GM23338 (cell line): ENCODE measurements at regions not wholly inside any gene's neighbourhood (a gene's known extent, or its start where the extent isn't known, plus 50 kb on each side); places are given as distances from the start of the nearest gene placed in this dataset.

Experiments
- ATAC-seq: fragments of 200-7000 bp; cut with Tn5 transposase; 3 replicates; pipeline ENCODE4 v1.9.1; 2020
- DNase-seq: peaks from one replicate; pipeline ENCODE4 v3.0.0-alpha.2; 2015; ENCODE audit warnings: low spot score
- H2AFZ ChIP-seq: fragments of 200-600 bp; sonication (generic); 2 replicates; pipeline ENCODE4 v1.8.0; 2016; ENCODE audit warnings: antibody characterized with exemption, mild to moderate bottlenecking, moderate library complexity
- H3F3A ChIP-seq: fragments of 200-600 bp; sonication (generic); replicated peaks from 2 replicates; pipeline ENCODE4 v1.8.0; 2017; ENCODE audit warnings: antibody characterized with exemption, mixed run types, low read depth
- H3K27ac ChIP-seq: fragments of 200-600 bp; sonication (generic); 2 replicates; pipeline ENCODE4 v1.6.1; 2016; ENCODE audit warnings: low read depth
- H3K27me3 ChIP-seq: fragments of 200-600 bp; sonication (generic); 2 replicates; pipeline ENCODE4 v1.8.0; 2016; ENCODE audit warnings: mild to moderate bottlenecking, mixed run types, moderate library complexity; ENCODE audit not compliant: insufficient read depth
- H3K36me3 ChIP-seq: fragments of 200-600 bp; sonication (generic); 2 replicates; pipeline ENCODE4 v1.8.0; 2016; ENCODE audit warnings: mild to moderate bottlenecking; ENCODE audit not compliant: insufficient read depth
- H3K4me1 ChIP-seq: fragments of 200-600 bp; sonication (generic); 2 replicates; pipeline ENCODE4 v1.8.0; 2016; ENCODE audit warnings: mild to moderate bottlenecking, moderate library complexity; ENCODE audit not compliant: insufficient read depth
- H3K4me2 ChIP-seq: fragments of 200-600 bp; sonication (generic); 2 replicates; pipeline ENCODE4 v1.7.1; 2017; ENCODE audit warnings: mixed run types
- H3K4me3 ChIP-seq: fragments of 200-600 bp; sonication (generic); 2 replicates; pipeline ENCODE4 v1.6.1; 2016; ENCODE audit warnings: mixed run types
- H3K79me2 ChIP-seq: fragments of 200-600 bp; sonication (generic); replicated peaks from 2 replicates; pipeline ENCODE4 v1.8.0; 2017; ENCODE audit warnings: mild to moderate bottlenecking; ENCODE audit not compliant: insufficient read depth
- H3K9me2 ChIP-seq: fragments of 200-600 bp; sonication (generic); 2 replicates; pipeline ENCODE4 v1.8.0; 2017; ENCODE audit not compliant: insufficient read depth
- H4K20me1 ChIP-seq: fragments of 200-600 bp; sonication (generic); replicated peaks from 2 replicates; pipeline ENCODE4 v1.8.0; 2017; ENCODE audit warnings: mild to moderate bottlenecking; ENCODE audit not compliant: insufficient read depth
- H3K27ac Mint-ChIP-seq: 2 replicates; pipeline ENCODE4 v1.8.0; 2020; ENCODE audit warnings: inconsistent platforms, mild to moderate bottlenecking, moderate library complexity, mixed read lengths
- H3K27me3 Mint-ChIP-seq: 3 replicates; pipeline ENCODE4 v1.8.0; 2022; ENCODE audit warnings: low read depth, mild to moderate bottlenecking, moderate library complexity, mixed read lengths, inconsistent platforms; ENCODE audit not compliant: insufficient read depth, poor library complexity
- H3K36me3 Mint-ChIP-seq: 3 replicates; pipeline ENCODE4 v1.8.0; 2021; ENCODE audit warnings: low read depth, mild to moderate bottlenecking, inconsistent platforms, moderate library complexity, mixed read lengths
- H3K4me1 Mint-ChIP-seq: 3 replicates; pipeline ENCODE4 v1.8.0; 2020; ENCODE audit warnings: mild to moderate bottlenecking, inconsistent platforms, mixed read lengths
- H3K4me3 Mint-ChIP-seq: 3 replicates; pipeline ENCODE4 v1.8.0; 2021; ENCODE audit warnings: moderate library complexity, mild to moderate bottlenecking, inconsistent platforms, mixed read lengths
- H3K9me3 Mint-ChIP-seq: 3 replicates; pipeline ENCODE4 v1.8.0; 2020; ENCODE audit warnings: moderate library complexity, mild to moderate bottlenecking, inconsistent platforms, mixed read lengths
- CREB1 ChIP-seq: fragments of 250-450 bp; sonication (Bioruptor Pico); IDR thresholded peaks from 2 replicates; pipeline ENCODE4 v1.5.0; 2020; ENCODE audit warnings: low read depth, mild to moderate bottlenecking, moderate library complexity
- EZH2 ChIP-seq: fragments of 200-600 bp; sonication (generic); IDR thresholded peaks from one replicate; pipeline ENCODE4 v1.8.0; 2017; ENCODE audit warnings: antibody characterized with exemption, mild to moderate bottlenecking, low read depth; ENCODE audit not compliant: unreplicated experiment
- EZH2phosphoT487 ChIP-seq: fragments of 200-600 bp; sonication (generic); IDR thresholded peaks from one replicate; pipeline ENCODE4 v1.8.1; 2018; ENCODE audit warnings: antibody characterized with exemption; ENCODE audit not compliant: unreplicated experiment
- JUNB ChIP-seq: IDR thresholded peaks from one replicate; pipeline ENCODE4 v1.6.1; 2016; ENCODE audit warnings: antibody characterized with exemption; ENCODE audit not compliant: unreplicated experiment
- NANOG ChIP-seq: IDR thresholded peaks from 2 replicates; pipeline ENCODE4 v1.6.1; 2016; ENCODE audit warnings: antibody characterized with exemption, borderline replicate concordance
- POLR2AphosphoS5 ChIP-seq: IDR thresholded peaks from 2 replicates; pipeline ENCODE4 v1.6.1; 2016; ENCODE audit warnings: antibody characterized with exemption, low read depth
- STAT1 ChIP-seq: IDR thresholded peaks from one replicate; pipeline ENCODE4 v1.6.1; 2016; ENCODE audit warnings: antibody characterized with exemption; ENCODE audit not compliant: unreplicated experiment
- ZNF114 ChIP-seq: fragments of 250-450 bp; sonication (Bioruptor Pico); IDR thresholded peaks from 2 replicates; pipeline ENCODE4 v1.5.0; 2020; ENCODE audit warnings: mild to moderate bottlenecking, moderate library complexity
- ZNF331 ChIP-seq: fragments of 250-450 bp; sonication (Bioruptor Pico); IDR thresholded peaks from 2 replicates; pipeline ENCODE4 v1.5.0; 2020; ENCODE audit warnings: low read depth, mild to moderate bottlenecking, moderate library complexity
- TF ChIP-seq, protein P1 (sequence below): IDR thresholded peaks from one replicate; pipeline ENCODE4 v1.6.1; 2018; ENCODE audit warnings: antibody characterized with exemption; ENCODE audit not compliant: unreplicated experiment
- TF ChIP-seq, protein P2 (sequence below): fragments of 250-450 bp; sonication (Bioruptor Pico); IDR thresholded peaks from 2 replicates; pipeline ENCODE4 v1.5.0; 2020; ENCODE audit warnings: mild to moderate bottlenecking, moderate library complexity

DNA sequence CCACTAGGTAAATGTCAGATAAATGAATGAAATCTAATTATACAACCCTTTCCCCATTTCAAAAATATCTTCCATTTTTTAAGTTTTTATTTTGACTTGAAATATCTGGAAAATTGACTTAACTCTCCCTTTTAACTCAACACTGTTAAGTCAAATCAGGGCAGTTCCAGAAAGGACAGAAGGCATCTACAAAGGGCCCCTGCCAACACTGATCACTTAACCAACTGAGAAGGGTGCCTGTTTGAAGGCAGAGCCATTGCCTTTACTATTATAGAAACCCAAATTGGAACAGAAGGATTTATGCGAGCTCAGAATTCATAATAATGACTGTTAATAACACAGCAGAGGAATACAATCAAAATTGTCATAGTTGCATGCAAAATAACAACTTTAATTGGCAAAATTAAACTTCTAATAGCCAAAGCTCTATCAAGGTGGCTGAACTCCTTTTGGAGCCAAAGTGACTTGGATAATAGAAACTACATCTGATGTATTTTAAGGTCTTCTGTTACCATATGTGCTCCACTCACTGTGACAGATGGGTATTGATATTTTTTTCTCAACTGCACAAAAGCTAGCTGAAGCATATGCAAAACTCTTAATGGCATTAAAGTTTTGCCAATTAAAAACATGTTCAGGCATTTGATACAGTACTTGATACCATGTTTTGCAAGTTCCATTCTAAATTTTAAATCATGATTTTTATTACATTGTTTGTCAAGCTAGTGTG, 383.8 kb downstream of the NOVA1 start (continued):
- TF ChIP-seq, protein P1, sequence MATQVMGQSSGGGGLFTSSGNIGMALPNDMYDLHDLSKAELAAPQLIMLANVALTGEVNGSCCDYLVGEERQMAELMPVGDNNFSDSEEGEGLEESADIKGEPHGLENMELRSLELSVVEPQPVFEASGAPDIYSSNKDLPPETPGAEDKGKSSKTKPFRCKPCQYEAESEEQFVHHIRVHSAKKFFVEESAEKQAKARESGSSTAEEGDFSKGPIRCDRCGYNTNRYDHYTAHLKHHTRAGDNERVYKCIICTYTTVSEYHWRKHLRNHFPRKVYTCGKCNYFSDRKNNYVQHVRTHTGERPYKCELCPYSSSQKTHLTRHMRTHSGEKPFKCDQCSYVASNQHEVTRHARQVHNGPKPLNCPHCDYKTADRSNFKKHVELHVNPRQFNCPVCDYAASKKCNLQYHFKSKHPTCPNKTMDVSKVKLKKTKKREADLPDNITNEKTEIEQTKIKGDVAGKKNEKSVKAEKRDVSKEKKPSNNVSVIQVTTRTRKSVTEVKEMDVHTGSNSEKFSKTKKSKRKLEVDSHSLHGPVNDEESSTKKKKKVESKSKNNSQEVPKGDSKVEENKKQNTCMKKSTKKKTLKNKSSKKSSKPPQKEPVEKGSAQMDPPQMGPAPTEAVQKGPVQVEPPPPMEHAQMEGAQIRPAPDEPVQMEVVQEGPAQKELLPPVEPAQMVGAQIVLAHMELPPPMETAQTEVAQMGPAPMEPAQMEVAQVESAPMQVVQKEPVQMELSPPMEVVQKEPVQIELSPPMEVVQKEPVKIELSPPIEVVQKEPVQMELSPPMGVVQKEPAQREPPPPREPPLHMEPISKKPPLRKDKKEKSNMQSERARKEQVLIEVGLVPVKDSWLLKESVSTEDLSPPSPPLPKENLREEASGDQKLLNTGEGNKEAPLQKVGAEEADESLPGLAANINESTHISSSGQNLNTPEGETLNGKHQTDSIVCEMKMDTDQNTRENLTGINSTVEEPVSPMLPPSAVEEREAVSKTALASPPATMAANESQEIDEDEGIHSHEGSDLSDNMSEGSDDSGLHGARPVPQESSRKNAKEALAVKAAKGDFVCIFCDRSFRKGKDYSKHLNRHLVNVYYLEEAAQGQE, result no peak
- TF ChIP-seq CREB1 (no peak), NANOG (no peak), ZNF114 (no peak), JUNB (no peak), STAT1 (no peak), EZH2 (no peak)

DNA sequence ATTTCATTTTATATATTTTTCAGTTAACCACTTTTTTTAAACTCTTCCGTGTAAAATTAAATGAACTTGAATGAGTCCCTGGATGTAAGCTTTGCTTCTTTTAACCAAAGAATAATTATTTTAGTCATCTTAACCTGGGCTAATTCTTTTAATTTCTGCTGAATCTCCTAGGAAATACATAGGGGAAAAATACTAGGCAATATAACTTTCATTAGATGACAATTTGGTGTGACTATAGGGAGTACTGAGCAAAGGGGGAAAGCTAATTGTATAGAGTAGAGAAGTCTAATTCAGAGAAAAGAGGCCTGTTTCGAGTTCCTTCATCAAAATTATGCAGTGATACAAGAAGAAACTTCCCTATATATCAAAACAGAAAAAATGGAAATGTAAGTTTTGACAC, 388.1 kb downstream of the NOVA1 start:
- Mint-ChIP-seq H3K9me3 (no peaks in the 10 kb centered on the region), H3K4me1 (peaks cover 7% of the 10 kb centered on the region), H3K27ac (no peak overlapping the region), H3K27me3 (peaks cover 10% of the 10 kb centered on the region), H3K4me3 (no peak overlapping the region), H3K36me3 (no peaks in the 10 kb centered on the region)
- H3F3A ChIP-seq, result no peaks in the 10 kb centered on the region
- H2AFZ ChIP-seq, result no peak overlapping the region
- TF ChIP-seq POLR2AphosphoS5 (no peak), EZH2phosphoT487 (no peak), ZNF114 (no peak)
- ATAC-seq, result no peak
- H3K4me3 ChIP-seq, result no peak overlapping the region
- H3K27ac ChIP-seq, result no peak overlapping the region
- H3K27me3 ChIP-seq, result peaks cover 45% of the 10 kb centered on the region
- no peak overlapping the region for H3K4me2 ChIP-seq
- 0 out of 2 replicates have a peak, but pooled peaks cover 7% of the 10 kb centered on the region for H3K4me1 ChIP-seq
- H3K79me2 ChIP-seq, result no peaks in the 10 kb centered on the region
- no peaks in the 10 kb centered on the region for H4K20me1 ChIP-seq
- no peaks in the 10 kb centered on the region for H3K9me2 ChIP-seq
- H3K36me3 ChIP-seq, result no peaks in the 10 kb centered on the region
- no peak for DNase-seq

- Histone ChIP-seq H3K79me2 (no peaks in the 10 kb centered on the region), H3F3A (no peaks in the 10 kb centered on the region), H3K27me3 (peaks cover 60% of the 10 kb centered on the region), H3K4me1 (0 out of 2 replicates have a peak, but pooled peaks cover 7% of the 10 kb centered on the region), H3K36me3 (no peaks in the 10 kb centered on the region), H3K4me3 (no peak overlapping the region), H3K27ac (no peak overlapping the region), H4K20me1 (no peaks in the 10 kb centered on the region), H2AFZ (no peak overlapping the region), H3K4me2 (no peak overlapping the region), H3K9me2 (no peaks in the 10 kb centered on the region)
- Mint-ChIP-seq H3K4me3 (no peak overlapping the region), H3K36me3 (no peaks in the 10 kb centered on the region), H3K4me1 (peaks cover 7% of the 10 kb centered on the region), H3K27me3 (peaks cover 12% of the 10 kb centered on the region), H3K9me3 (no peaks in the 10 kb centered on the region), H3K27ac (no peak overlapping the region)
- ATAC-seq (no peak), DNase-seq (no peak)
- TF ChIP-seq ZNF331 (no peak), STAT1 (no peak)
- TF ChIP-seq, protein P2, sequence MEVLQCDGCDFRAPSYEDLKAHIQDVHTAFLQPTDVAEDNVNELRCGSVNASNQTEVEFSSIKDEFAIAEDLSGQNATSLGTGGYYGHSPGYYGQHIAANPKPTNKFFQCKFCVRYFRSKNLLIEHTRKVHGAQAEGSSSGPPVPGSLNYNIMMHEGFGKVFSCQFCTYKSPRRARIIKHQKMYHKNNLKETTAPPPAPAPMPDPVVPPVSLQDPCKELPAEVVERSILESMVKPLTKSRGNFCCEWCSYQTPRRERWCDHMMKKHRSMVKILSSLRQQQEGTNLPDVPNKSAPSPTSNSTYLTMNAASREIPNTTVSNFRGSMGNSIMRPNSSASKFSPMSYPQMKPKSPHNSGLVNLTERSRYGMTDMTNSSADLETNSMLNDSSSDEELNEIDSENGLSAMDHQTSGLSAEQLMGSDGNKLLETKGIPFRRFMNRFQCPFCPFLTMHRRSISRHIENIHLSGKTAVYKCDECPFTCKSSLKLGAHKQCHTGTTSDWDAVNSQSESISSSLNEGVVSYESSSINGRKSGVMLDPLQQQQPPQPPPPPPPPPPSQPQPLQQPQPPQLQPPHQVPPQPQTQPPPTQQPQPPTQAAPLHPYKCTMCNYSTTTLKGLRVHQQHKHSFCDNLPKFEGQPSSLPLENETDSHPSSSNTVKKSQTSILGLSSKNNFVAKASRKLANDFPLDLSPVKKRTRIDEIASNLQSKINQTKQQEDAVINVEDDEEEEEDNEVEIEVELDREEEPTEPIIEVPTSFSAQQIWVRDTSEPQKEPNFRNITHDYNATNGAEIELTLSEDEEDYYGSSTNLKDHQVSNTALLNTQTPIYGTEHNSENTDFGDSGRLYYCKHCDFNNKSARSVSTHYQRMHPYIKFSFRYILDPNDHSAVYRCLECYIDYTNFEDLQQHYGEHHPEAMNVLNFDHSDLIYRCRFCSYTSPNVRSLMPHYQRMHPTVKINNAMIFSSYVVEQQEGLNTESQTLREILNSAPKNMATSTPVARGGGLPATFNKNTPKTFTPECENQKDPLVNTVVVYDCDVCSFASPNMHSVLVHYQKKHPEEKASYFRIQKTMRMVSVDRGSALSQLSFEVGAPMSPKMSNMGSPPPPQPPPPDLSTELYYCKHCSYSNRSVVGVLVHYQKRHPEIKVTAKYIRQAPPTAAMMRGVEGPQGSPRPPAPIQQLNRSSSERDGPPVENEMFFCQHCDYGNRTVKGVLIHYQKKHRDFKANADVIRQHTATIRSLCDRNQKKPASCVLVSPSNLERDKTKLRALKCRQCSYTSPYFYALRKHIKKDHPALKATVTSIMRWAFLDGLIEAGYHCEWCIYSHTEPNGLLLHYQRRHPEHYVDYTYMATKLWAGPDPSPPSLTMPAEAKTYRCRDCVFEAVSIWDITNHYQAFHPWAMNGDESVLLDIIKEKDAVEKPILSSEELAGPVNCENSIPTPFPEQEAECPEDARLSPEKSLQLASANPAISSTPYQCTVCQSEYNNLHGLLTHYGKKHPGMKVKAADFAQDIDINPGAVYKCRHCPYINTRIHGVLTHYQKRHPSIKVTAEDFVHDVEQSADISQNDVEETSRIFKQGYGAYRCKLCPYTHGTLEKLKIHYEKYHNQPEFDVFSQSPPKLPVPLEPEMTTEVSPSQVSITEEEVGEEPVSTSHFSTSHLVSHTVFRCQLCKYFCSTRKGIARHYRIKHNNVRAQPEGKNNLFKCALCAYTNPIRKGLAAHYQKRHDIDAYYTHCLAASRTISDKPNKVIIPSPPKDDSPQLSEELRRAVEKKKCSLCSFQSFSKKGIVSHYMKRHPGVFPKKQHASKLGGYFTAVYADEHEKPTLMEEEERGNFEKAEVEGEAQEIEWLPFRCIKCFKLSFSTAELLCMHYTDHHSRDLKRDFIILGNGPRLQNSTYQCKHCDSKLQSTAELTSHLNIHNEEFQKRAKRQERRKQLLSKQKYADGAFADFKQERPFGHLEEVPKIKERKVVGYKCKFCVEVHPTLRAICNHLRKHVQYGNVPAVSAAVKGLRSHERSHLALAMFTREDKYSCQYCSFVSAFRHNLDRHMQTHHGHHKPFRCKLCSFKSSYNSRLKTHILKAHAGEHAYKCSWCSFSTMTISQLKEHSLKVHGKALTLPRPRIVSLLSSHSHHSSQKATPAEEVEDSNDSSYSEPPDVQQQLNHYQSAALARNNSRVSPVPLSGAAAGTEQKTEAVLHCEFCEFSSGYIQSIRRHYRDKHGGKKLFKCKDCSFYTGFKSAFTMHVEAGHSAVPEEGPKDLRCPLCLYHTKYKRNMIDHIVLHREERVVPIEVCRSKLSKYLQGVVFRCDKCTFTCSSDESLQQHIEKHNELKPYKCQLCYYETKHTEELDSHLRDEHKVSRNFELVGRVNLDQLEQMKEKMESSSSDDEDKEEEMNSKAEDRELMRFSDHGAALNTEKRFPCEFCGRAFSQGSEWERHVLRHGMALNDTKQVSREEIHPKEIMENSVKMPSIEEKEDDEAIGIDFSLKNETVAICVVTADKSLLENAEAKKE (CRISPR knock-in tag), result no peak
Observed at GRCh38 chr14:26206640-26207039, 391.2 kb downstream of the NOVA1 start.
